ENCODE measurements at regions not wholly inside any gene's neighbourhood (a gene's known extent, or its start where the extent isn't known, plus 50 kb on each side); places are given as distances from the start of the nearest gene placed in this dataset.
A peak's percentile ranks its signal among the peaks of the same experiment; 100 is the strongest.
"Not testable (repeated sequence)": the region's sequence is repeated elsewhere in the genome, so short reads cannot be mapped to it uniquely, and the experiment has no call there.

- Histone ChIP-seq H3K9me3 (peaks cover 0 to 29% (median 7%) of the 10 kb centered on the region in 12 donors), H3K36me3 (no peaks in the 10 kb centered on the region), H3K4me3 (no peak overlapping the region), H3K4me1 (peaks cover 0 to 2% (median 0%) of the 10 kb centered on the region in 12 donors), H3K27ac (no peak overlapping the region), H3K27me3 (no peaks in the 10 kb centered on the region)
- intact Hi-C loops (cut with DNase I), result no loop called here
- DNase-seq (no peak), ATAC-seq (no peak)
- TF ChIP-seq CTCF (IDR thresholded peaks at IDR 0.05), result no peak
- no peak for TF ChIP-seq POLR2A (IDR thresholded peaks at IDR 0.05)
- WGBS, 4 donors, result 90 to 98% (median 92%) methylated on average over 2 of the region's 2 CpGs
These were observed 259.6 kb upstream of the PELI2 start for GRCh38 chr14:55858604-55859003.

- 96 to 97% (median 97%) methylated on average over 17 of the region's 17 CpGs for WGBS, 4 donors
- DNase-seq; intact Hi-C loops (cut with DNase I); ATAC-seq; H3K4me3 ChIP-seq; H3K27me3 ChIP-seq; H3K36me3 ChIP-seq; H3K27ac ChIP-seq; H3K4me1 ChIP-seq: not testable (repeated sequence)
- peaks cover 0 to 43% (median 17%) of the 10 kb centered on the region in 12 donors for H3K9me3 ChIP-seq
These were observed 256.6 kb upstream of the PELI2 start for GRCh38 chr14:55861561-55861960.

GRCh38 chr14:55864890-55865655 is 253.1 kb upstream of the PELI2 start:
- H3K27me3 ChIP-seq, result no peaks in the 10 kb centered on the region
- TF ChIP-seq POLR2A (IDR thresholded peaks at IDR 0.05) (no peak), CTCF (IDR thresholded peaks at IDR 0.05) (peak in 1 of 12 donors; percentile 5)
- H3K27ac ChIP-seq, result no peak overlapping the region
- intact Hi-C loops (cut with DNase I), result no loop called here
- H3K36me3 ChIP-seq, result no peaks in the 10 kb centered on the region
- no peak for DNase-seq
- H3K4me1 ChIP-seq, result peaks cover 0 to 20% (median 0%) of the 10 kb centered on the region in 12 donors
- 86 to 93% (median 90%) methylated on average over 16 to 22 of the region's 22 CpGs for WGBS, 4 donors
- peaks cover 0 to 28% (median 12%) of the 10 kb centered on the region in 12 donors for H3K9me3 ChIP-seq
- no peak overlapping the region for H3K4me3 ChIP-seq
- ATAC-seq, result peak in 1 of 4 donors; percentile 29

GRCh38 chr14:55867311-55867710 is 250.9 kb upstream of the PELI2 start:
- intact Hi-C loops (cut with DNase I), result no loop called here
- H3K27me3 ChIP-seq, result no peaks in the 10 kb centered on the region
- peaks cover 0 to 20% (median 0%) of the 10 kb centered on the region in 12 donors for H3K4me1 ChIP-seq
- peaks cover 0 to 18% (median 9%) of the 10 kb centered on the region in 12 donors for H3K9me3 ChIP-seq
- no peaks in the 10 kb centered on the region for H3K36me3 ChIP-seq
- DNase-seq, result no peak
- ATAC-seq, result no peak
- H3K4me3 ChIP-seq, result no peak overlapping the region
- H3K27ac ChIP-seq, result peak overlapping the region in 1 of 12 donors; percentile 48
- TF ChIP-seq CTCF (IDR thresholded peaks at IDR 0.05) (no peak), POLR2A (IDR thresholded peaks at IDR 0.05) (no peak)
